ENCODE measurements at regions not wholly inside any gene's neighbourhood (a gene's known extent, or its start where the extent isn't known, plus 50 kb on each side); places are given as distances from the start of the nearest gene placed in this dataset.
"Not testable (repeated sequence)": the region's sequence is repeated elsewhere in the genome, so short reads cannot be mapped to it uniquely, and the experiment has no call there.

DNA sequence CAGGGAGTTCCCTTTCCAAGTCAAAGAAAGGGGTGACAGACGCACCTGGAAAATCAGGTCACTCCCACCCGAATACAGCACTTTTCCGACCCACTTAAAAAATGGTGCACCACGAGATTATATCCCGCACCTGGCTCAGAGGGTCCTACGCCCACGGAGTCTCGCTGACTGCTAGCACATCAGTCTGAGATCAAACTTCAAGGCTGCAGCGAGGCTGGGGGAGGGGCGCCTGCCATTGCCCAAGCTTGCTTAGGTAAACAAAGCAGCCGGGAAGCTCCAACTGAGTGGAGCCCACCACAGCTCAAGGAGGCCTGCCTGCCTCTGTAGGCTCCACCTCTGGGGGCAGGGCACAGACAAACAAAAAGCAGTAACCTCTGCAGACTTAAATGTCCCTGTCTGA lies 277.8 kb upstream of the ARHGAP42 start:
- not testable (repeated sequence) for DNase-seq (ENCODE audit: low read depth, low spot score)

DNA sequence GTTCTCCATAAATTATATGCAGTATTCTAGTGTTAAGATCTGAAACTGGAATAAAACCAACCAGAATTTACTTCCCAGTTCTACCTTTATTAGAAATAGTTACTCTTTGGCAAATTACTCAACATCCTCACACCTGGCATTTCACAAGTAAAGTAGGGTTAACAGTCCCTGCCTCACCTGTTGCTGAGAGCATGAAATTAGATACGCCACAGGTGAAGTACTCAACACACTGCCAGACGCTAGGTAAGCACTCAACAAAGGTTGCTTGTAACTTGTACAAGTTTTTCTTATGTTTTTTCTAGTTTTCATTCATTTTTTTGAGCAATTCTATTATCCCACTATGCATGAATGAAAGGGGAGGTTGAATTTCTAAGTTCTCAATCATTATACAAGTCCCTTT lies 267.6 kb upstream of the ARHGAP42 start:
- DNase-seq (ENCODE audit: low read depth, low spot score), result no peak

DNA sequence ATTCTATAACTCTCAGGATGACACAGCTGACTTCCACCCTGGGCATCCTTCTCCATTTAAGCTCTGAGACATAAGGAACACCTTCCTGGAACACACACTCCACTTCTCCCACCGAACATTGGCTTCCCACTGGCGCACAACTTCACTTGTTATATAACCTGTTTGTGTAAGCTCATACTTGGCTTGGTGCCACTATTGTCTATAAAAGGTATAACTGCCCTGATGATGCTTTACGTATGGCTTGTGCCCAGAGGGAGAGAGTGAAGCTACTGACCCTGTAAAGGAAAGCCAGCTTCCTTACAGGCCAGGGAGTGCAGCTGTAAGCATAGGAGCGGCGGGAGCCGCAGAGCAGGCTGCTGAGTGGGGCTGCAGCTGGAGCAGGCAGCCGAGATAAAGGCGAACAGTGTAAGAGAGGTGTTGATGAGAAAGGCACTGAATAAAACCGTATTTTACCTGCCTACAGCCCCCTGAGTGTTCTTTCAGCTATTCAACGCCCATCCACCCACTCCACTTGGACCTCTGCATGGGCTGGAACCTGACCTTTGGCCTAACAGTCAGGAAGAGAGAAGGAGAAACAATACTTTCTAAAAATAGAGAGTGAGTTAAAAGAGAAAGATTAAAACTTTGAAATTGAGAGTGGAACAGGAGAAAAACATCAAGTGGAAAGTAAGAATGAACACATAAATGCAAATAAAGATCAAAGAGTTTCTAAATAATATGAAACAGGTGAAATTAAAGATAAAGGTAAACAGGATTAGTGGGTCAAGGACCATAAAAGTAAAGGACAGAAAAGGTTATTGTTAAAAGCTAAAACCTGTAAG lies 252.1 kb upstream of the ARHGAP42 start:
- DNase-seq (ENCODE audit: low read depth, low spot score), result no peak

DNA sequence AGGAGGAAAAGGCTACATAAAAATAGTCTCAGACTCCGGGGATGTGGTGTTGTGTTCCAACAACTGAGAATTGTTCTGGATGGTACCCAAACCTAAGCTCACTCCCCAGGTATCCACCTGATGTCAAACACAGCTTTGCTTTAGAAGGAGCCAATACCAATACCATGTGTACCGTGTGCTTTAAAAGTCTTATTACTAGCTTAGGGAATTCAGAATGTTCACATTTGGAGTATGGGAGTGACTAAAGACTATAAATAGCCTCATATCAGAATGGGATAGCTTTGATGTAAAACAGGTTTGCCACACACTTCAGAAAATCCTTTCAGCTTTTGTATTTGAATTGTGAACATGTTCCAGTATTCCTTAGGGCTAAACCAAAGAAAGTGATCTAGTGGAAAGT lies 248.7 kb upstream of the ARHGAP42 start:
- no peak for DNase-seq (ENCODE audit: low read depth, low spot score)

DNA sequence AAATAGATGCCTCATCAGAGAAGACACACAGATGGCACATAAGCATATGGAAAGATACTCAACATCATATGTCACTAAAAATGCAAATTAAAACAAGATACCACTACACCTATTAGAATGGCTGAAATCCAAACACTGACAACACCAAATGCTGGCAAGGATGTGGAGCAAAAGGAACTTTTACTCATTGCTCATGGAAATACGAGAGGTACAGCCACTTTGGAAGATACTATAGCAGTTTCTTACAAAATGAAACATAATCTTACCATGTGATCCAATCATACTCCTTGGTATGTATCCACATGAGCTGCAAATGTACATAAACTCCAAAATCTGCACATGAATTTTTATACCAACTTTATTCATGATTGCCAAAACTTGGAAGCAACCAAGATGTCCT lies 246.0 kb upstream of the ARHGAP42 start:
- no peak for DNase-seq (ENCODE audit: low read depth, low spot score)

DNA sequence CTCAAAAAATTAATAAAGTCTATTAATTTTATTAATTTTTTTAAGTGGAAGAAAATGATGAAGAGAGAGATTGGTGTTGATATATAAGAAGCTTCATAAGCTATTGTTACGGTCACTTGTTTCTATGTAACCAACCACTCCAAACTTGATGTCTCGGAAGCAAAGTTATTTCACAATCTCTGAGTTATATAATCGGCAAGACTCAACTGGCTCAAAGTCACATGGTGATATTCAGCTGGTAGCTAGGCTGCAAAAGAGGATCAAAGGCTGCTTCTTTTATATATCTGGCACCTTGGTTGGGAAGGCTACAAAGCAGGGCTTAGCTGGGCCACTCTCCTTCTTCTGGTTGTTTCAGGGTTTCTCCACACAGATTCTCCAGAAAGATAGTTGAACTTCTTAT lies 245.1 kb upstream of the ARHGAP42 start:
- no peak for DNase-seq (ENCODE audit: low read depth, low spot score)

DNA sequence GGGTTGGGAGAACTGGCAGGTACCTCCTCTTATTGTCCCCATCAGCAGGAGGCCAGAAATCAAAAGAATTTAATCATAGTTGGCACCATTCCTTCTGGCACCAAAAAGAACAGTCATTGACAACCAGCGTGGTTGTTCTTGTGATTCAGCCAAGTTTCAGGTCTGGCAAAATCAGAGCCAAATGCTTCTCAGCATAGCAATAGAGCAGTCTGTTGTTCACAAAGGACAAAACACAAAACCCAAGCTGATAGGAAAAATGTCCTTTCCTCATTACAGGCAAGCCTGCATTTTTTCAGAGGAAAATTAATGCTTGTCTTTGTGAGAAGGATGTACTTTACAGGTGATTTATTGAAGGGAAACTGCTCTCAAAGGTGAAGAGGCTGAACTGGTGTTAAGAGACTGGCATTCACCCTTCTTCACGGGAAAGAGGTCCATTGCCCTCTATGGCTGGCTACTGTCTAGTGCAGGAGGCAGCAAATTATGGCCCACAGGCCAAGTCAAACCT lies 241.8 kb upstream of the ARHGAP42 start:
- DNase-seq (ENCODE audit: low read depth, low spot score), result no peak

DNA sequence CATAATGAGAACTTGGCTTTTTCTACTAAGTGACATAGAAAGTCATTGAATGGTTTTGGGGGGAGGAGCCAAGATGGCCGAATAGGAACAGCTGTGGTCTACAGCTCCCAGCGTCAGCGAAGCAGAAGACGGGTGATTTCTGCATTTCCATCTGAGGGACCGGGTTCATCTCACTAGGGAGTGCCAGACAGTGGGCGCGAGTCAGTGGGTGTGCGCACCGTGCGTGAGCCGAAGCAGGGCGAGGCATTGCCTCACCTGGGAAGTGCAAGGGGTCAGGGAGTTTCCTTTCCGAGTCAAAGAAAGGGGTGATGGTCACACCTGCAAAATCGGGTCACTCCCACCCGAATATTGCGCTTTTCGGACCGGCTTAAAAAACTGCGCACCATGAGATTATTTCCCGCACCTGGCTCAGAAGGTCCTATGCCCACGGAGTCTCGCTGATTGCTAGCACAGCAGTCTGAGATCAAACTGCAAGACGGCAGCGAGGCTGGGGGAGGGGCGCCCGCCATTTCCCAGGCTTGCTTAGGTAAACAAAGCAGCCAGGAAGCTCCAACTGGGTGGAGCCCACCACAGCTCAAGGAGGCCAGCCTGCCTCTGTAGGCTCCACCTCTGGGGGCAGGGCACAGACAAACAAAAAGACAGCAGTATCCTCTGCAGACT lies 235.2 kb upstream of the ARHGAP42 start:
- not testable (repeated sequence) for DNase-seq (ENCODE audit: low read depth, low spot score)

DNA sequence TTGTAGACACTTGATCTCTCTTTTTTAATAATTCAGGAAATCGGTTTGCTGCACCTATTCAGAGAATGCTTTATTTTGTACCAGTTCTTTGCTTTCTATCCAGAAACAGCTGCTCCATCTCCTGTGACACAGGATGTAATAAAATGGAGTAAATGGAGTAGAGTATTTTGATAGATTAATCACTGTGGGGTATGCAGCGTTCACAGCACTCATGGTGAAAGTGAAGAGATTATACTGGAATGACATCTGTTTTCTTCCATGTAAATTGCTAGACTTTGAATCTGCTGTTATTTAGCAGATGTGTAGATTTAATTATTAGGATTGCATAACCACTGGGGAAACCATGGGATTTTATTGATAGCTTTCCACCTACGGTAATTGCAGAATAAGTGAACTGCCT lies 227.3 kb upstream of the ARHGAP42 start:
- DNase-seq (ENCODE audit: low read depth, low spot score), result no peak

DNA sequence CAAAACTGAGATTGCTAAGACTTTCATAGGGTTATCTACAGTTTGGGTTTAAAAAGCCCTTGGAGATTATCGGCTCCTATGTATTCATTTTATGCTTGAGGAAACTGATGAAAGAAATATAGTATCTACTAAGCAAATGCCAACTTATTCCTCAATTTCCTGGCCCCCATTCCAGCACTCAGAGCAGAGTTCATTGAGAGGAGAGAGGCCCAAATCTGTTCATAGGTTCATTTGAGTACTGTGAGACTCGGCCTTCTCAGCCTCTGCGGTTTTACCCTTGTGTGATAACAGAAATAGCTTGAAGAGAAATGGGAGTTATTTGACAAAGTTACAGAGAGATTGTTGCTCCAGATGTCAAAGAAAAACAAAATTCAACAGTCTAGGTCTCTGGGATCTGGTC lies 226.7 kb upstream of the ARHGAP42 start:
- no peak for DNase-seq (ENCODE audit: low read depth, low spot score)

DNA sequence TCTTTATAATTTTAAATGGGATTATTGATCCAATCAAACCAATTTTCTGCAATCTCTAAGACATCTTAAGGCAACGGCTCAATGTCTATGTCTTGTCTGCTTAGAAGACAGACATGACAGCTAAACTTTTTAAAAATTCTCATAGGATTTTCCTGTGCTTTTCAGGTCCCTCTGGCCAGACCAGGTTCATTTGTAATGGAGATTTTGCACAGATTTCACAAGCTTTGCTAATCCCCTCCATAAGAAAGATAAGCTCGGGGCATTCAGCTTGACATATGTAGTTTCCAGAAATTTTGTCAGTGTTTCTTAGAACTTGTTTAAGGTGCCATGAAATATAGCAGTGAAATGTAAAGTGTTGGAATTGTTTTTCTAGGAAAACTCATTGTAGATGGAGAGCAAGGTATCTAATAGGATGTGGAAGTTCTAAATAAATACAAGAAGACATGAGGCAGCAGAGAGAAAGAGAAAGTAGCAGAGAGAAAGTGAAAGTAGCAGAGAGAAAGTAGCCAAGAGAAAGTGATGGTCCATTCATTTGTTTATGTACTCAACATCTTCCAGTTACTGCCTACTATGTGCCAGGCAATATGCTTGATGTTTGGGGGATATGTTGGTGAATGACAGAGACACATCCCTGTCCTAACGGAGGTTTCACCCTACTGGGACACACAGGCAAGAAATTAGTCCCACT lies 219.1 kb upstream of the ARHGAP42 start:
- DNase-seq (ENCODE audit: low read depth, low spot score), result no peak

DNA sequence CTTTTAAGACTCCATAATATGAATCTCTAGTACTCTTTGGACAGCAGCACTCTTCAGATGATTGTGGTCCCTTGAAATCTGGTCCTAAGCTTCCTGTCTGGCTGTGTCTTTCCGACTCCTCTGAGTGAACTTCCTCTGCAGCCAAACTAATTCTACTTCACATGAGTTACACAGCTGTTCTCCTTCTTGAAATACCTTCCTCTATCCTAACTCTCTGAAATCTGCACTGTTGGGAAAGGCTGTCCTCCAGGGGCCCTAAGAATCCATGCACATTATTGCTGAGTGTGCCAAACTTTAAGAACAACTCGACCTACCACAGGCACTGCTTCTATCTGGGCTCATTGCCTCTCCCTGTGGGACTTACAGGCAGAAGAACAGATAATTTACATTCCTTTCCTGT lies 217.3 kb upstream of the ARHGAP42 start:
- DNase-seq (ENCODE audit: low read depth, low spot score), result no peak

DNA sequence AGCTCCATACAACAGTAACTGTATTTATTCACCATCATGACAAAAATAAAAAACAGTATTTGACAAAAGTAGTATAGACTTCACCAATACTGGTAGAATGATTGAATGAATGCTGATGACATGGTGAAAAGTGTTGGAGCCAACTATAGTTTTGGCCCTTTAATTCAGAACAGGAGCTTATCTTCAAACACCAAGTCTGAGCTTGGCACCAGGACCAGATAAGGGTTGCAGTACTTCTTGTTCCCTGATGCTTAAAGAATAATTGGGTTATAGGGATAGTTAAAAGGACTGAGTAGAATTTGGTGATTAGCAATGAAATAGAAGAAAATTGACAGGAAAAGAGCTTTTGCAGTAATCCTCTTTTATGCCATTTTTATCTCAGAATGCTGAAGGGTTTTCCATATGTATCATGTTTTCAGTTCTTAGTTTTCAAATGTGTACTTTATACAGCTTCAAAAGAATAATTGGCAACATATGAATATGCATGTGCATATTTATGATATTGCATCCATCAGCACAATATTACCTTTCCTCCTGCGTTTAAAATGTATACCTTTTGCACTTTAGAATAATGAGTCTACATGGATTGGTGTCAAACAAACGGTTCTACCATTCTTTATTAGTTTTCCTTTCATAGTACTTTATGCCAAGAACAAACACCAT lies 214.2 kb upstream of the ARHGAP42 start:
- no peak for DNase-seq (ENCODE audit: low read depth, low spot score)

DNA sequence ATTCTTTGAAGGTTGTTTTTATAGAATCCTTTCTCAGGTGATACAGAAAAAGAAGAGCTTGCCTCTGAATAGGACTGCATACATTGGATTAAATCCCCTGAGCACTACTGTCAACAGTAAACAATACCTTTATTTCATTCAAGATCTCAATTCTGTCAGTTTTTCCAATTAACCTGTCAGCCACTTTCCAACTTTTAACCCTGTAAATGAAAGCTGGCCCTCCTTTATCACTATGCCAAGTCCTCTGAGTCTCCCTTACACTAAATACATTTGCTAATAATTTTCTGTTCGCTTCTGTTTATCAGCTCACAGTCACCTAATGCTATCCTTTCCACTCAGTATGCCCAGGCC lies 213.7 kb upstream of the ARHGAP42 start:
- no peak for DNase-seq (ENCODE audit: low read depth, low spot score)

DNA sequence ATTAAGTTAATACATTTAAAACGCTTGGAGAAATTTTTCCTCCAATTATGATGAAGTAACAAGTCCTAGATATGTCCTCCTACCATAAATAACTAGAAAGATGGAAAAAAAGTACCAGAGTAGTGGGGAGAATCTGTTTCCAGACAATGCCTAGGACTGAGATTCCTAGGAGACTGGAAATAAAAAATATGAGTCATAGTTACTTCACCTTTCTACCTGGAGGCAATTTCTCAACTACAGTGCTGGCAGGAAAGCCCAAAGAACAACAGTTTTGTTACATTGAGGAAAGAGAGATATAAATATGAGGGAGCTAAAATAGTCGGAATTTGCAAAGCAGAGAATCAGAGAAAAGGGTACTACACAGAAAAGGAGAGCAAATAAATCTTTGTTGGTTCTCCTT lies 202.1 kb upstream of the ARHGAP42 start:
- DNase-seq (ENCODE audit: low read depth, low spot score), result no peak

DNA sequence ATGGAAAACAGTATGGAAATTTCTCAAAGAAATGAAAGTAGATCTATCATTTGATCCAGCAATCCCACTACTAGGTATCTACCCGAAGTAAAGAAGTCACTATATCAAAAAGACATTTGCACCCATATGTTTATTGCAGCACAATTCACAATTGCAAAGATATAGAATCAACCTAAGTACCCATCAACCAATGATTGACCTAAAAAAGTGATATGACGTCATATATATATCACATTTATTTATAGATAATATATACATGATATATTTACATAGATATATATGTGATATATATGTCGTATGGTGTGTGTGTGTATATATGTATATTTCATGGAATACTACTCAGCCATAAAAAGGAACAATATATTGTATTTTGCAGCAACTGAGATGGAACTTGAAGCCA lies 188.3 kb upstream of the ARHGAP42 start:
- DNase-seq (ENCODE audit: low read depth, low spot score), result no peak

DNA sequence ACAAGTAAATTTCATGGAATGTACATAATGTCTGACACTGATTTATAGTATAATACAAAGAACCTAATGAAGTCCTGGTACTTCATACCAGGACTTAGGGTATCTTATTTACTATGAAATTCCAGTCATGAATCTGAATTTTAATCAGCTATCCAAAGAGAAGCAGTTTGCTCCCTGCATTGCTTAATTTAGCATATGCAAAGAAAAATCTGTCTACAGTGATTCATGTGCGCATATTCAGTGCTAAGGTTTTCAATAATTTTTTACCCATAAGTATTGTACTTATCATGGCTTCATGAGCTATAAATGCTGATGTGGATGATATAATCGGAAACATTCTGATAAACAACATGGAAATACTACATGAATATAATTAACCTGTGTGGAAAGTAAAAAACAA lies 185.6 kb upstream of the ARHGAP42 start:
- DNase-seq (ENCODE audit: low read depth, low spot score), result no peak

DNA sequence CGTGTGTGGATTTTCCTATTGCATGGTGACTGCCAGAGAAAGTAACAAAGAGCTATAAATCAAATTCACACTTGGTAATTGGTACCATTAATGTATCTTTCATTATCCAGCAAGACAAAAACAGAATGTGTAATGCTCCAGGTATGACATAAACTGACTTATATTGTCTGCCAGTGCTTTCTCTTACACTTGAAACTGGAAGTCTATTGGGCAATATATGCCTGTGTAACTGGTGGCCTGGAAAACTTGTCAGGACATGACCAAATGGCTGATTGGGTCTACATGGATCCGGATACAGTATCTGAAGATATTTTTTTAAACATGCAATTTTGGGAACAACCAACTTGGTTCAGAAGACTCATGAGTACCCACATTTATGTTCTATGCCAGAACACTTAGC lies 174.6 kb upstream of the ARHGAP42 start:
- no peak for DNase-seq (ENCODE audit: low read depth, low spot score)

DNA sequence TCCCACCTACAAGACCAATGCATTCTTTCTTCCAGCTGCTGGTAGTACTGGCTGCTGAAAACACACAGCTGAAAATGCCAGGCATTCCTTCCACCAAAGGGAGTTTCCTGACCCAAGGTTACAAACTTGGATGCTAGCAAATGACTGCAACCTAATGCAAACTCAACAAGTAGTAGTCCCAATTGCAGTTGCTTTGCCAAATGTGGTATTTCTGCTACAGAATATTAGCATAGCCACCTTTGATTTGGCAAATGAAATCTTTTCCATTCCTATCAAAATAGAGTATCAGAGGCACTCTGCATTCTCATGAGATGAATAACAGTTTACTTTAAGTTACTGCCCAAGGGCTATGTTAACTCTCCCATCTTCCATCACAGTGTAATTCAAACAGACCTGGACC lies 172.0 kb upstream of the ARHGAP42 start:
- DNase-seq (ENCODE audit: low read depth, low spot score), result peak; percentile 42

DNA sequence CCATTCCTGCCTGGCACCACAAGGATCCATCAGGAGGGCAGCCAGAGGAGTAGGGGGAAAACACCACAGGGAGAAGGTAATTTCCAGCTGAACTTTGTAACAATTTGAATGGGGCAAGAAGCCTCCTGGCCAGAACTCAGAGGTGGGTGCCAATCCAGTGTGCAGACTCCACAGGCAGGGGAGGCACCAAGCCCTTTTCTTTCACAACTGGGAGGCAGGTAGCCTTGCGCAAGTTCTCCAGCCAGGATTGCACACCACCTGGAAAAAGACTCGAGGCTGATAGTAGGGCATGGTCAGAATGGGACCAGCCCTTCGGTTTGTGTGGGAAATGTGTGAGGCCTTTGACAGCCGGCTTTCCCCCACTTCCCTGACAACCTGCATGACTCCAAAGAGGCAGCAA lies 161.9 kb upstream of the ARHGAP42 start:
- DNase-seq (ENCODE audit: low read depth, low spot score), result no peak

DNA sequence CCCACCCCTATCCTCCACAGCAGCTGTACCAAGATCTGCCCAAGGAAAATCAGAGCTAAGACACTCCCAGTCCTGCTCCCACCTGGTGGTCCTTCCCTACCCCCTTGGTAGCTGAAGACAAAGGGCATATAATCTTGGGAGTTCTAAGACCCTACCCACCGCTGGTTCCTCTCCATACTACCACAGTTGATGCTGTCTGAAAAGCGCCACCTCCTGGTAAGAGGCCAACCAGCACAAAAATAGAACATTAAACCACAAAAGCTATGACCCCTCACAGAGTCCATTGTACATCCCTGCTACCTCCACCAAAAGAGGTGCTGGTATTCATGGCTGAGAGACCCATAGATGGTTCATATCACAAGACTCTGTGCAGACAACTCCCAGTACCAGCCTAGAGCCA lies 161.5 kb upstream of the ARHGAP42 start:
- DNase-seq (ENCODE audit: low read depth, low spot score), result peak; percentile 54

DNA sequence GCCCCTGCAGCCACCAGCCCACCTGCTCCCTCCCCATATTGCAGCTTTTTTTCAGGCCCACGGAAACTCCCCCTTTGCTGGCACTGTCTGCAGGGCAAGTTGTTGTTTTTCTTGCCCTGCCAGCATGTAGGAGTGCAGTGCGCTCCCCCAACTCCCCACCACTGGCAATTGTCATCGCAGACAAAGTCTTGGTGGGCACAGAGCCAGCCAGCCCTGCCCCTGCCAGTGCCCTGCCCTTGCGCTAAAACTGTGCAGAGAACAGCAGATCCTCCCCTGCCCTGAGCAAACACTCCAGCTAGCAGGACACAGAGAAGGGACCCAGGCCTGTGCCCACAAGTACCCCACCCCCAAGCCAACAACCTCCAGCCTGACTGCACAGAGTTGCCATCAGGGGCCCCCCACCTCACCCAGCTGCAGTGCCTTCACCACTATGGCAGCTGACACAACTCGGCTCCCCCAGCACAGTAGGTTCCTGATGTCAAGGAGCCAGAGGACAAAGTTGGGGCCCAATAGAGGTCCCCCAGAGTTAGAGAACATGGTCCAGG lies 158.1 kb upstream of the ARHGAP42 start:
- no peak for DNase-seq (ENCODE audit: low read depth, low spot score)

All from iPS DF 19.7 (cell line).